NAMALWA (cell line): ENCODE measurements at regions not wholly inside any gene's neighbourhood (a gene's known extent, or its start where the extent isn't known, plus 50 kb on each side); places are given as distances from the start of the nearest gene placed in this dataset.

Experiments
- DNase-seq: peaks from one replicate; pipeline ENCODE4 v3.0.0-alpha.2; 2015; ENCODE audit warnings: low spot score

DNA sequence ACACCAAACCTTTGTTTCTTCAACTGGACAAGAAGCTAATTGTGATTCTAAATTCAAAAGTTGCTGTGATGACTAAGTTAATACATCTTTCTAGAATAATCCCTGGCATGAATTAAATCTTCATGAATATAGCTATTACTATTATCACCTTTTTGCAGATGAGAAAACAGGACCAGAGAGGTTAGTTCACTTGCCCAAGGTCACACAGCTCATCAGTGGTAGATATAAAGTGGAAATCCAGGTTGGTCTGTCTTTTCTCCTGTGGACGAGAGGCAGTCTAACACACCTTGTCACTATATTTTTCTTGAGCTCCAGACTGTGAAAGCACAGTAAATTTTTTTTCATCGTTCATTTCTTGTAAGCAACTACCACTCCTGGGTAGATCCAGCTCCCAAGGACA, 247.6 kb upstream of the LRTM1 start:
- DNase-seq: no peak

GRCh38 chr3:55174747-55175146, 246.9 kb upstream of the LRTM1 start:
- DNase-seq: no peak

- no peak for DNase-seq
These were observed 245.6 kb upstream of the LRTM1 start for GRCh38 chr3:55173504-55173903.

GRCh38 chr3:55172913-55173312, 245.1 kb upstream of the LRTM1 start:
- no peak for DNase-seq

GRCh38 chr3:55170444-55170843, 242.6 kb upstream of the LRTM1 start:
- DNase-seq: no peak

GRCh38 chr3:55169608-55170072, 241.8 kb upstream of the LRTM1 start:
- DNase-seq: no peak

DNA sequence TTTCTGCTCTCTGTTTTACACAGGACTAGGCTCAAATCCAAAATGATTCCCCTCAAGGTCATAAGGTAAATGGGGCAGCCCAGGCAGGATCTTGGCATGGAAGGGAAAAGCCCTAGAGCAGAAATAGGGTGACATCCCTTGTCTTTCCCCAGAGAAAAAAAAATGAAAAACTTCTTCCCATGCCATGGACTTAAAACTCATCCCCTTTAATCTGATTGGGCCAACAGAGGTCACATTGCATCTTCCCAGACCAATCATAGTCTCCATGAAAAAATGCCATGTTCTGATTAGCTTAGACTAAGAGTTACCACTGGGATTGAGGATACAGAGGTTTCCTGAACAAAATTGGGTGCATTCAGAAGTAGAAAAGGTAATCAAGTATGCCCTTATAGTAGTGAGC, 241.3 kb upstream of the LRTM1 start:
- no peak for DNase-seq

DNA sequence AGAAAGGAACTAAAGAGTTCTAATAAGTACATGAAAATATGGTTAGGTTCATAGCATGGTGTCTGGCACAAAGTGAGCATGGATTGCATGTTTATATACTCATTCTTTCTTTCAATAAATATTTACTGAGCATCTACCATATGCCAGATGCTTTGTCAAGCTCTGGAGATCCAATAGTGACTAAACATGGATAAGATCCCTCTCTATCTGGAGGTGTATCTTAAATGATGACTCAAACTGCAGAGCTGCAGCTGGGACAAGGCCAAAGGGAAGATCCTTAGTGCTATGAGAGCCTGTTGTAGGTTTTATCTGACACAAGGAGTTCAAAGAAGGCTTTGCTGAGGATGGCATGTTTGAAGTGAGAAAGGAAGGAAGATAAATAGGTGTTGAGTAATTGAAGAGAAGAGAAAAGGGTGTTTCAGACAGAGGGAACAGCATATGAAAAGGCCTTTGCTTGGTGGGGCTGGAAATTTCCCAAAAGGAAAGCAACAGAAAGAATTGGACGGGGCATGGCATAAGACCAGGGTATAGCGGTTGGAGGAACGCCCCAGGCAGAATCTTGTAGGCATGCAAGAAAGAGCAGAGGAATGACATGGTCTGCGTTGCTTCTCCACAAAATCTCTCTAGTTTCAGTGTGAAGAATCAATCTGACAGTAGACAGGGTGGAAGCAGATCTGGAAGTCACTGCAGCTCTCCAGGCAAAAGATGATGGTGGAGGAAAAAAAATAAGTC, 239.9 kb upstream of the LRTM1 start:
- DNase-seq: no peak

DNA sequence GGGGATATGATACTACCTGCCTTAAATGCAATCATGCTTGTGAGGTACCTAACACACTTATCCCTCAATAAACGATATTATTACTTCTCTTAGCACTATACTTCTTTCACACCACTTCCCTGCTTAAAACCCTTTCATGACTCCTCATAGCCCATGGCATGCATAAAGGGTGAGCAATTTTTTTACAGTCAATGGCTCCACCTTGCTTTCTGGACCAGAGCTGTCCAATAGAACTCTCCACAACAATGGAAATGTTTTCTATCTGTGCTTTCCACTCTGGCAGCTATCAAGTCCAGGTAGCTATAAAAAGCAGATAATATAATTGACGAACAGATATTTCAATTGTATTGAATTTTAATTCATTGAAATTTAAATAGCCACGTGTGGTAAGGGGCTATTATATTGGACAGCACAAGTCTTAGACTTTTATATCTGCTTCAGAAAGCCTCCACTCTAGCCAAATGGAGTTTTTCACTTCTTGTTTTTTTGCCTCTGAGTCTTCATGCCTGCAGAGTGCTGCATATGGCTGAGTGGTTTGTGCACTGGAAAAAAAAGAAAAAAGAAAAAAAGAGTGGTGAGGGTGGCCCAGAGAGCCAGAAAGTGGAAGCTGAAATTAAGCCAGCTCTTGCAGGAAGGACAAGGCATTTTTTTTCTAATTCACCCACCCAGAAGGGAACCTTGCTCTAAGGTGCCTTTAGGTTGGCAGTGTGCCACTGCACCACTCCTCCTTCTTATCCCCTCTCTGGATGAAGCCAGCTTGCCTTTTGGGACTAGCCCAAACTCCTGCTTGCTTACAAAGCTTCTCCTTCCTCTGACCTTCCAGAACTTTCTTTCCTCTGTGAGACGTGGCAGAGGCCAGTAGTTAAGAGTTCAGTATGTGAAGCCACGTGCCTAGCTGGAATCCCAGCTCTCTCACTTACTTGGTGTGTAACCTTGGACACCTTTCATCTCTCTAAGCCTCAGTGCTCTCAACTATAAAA, 239.0 kb upstream of the LRTM1 start:
- DNase-seq: no peak

- DNase-seq: no peak
These were observed 238.0 kb upstream of the LRTM1 start for GRCh38 chr3:55165704-55166405.

DNA sequence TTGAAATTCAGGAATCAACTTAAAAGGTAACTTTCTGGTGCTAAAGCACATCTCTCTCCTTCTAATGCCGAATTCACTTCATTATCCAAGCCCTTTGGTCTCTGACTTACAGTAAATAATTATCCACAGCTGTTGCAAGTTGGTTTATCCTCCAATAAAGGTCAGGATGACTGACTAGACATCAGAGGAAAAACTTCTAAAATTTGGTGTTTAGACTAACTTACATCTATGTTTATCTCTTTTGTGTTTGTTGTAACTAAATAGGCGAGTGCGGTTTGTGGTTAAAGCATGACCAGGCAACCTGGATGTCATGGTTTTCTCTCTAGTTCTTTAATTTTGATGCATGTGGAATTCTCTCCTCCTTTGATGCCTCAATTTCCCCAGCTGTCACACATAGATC, 237.4 kb upstream of the LRTM1 start:
- DNase-seq: no peak

GRCh38 chr3:55164876-55165275, 237.0 kb upstream of the LRTM1 start:
- DNase-seq: no peak

DNA sequence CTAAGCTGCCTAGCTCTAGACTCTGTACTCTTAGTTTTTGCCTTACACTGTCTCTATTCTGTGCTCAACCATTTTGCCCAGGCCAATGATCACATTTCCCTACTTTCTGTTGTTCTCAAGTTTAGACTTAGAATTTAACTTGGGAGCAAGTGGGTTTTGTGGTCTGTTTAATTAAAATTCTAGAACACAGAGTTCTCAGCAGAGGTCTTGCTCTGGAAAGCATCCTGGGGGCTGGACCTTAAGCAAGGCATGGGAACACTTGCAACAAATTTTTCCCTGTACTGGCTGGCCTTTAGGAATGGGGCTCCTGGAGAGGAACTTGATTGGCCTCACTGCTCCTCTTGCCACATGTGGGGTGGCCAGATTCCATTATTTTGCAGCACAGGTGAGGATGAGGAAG, 236.3 kb upstream of the LRTM1 start:
- no peak for DNase-seq

- no peak for DNase-seq
These were observed 235.6 kb upstream of the LRTM1 start for GRCh38 chr3:55163421-55163820.

- DNase-seq: no peak
These were observed 234.4 kb upstream of the LRTM1 start for GRCh38 chr3:55162031-55162795.

DNA sequence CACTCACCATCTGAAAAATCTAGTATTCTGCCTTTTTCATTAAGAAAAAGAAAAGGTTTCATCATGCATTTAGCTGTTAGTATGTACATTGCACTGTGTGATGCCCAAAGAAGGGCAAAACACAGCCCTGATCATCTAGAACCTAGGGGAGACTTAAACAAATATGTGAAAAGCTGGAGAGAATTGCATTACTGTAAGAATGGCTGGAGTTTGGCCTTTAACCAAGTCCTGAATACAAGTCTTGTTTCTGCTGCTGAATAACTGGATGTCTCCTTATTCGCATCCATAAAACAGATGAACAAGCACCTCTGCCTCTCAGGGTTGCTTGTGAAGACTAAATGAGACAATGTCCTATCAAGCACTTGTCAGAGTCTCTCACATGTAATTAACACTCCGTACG, 233.4 kb upstream of the LRTM1 start:
- no peak for DNase-seq

DNA sequence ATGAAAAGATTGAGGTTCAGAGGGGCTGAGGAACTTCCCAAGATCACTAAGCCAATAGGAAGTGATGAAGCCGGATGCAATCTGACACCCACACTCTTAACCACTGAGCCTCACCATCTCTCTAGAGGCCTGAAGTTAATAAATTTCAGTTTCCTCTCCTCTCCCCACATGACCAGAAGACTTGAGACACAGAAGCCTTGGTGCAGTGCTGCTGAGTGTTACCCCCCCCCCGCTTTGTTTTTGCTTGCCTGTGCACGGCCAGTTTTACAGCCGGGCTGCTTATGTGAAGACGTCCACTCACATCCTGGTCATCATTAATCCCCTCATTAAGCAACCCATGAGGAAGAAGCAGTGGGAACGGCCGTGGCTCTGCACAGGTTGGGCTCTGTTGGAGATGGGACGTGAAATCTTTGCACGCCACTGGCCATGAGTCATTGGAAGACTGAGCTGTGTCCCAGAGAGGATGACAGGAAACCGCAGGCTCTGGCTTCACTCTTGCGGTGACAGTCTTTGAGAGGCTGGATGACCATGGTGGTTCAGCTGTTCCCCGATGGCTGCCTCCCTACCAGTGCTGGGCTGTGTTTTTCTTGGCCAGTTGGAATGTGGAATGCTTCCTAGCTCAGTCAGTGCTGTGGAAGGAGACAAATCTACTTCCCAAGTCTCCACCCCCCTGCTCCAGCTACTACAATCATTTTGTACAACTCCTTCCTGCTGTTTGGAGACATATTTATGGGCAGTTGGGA, 232.6 kb upstream of the LRTM1 start:
- DNase-seq: no peak

DNA sequence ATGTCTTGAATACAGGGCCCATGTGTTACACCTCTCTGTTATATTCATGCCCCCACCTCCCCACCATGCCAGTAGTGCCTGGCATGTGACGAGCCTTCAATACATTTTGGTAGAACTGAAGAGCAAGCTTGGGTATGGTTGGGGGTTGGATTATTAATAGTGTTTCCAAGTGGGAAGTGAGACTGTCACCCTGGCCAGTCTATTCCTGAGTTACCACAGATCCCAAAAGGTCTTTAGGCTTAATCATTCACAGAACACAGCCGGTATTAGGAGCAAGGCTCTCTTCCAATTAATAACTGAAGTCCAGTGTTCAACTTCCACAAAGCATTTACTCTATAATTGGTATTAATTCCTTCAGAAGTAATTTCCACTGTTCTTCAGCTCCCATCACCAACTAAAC, 231.9 kb upstream of the LRTM1 start:
- DNase-seq: no peak

DNA sequence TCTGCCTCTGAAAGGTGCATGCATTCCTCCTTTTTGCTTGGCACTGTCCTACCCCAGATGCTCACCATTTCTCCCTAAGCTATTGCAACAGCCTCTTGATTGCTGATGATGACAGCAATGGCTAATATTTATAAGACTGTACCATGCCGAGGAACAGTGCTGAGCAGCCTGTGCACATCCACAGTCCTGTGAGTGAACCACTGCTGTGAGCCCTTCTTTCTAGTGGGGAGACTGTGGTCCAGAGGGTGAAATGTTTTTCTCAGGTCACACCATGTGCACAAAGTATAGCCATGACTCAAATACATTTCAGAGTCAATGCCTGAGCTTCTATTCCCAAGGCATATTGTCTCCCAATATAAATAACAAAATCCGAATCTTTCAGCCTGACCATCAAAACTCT, 231.2 kb upstream of the LRTM1 start:
- DNase-seq: no peak

DNA sequence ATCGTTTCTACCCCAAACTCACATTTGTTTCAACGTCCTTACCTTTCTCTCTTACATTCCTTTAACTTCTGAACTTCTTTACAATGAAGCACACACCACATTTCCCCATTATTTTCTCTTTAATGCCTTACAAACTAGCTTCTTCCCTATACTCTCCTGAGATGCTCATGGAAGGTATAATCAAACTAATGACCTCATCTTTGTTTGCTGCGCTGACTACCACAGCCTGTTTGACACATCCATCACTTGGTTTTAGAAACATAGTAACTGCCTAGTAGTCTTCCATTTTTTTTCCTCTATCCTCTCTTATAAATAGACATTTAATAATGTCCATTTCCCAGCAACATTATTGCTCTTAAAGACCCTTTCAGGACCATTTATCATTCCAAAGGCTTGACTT, 230.5 kb upstream of the LRTM1 start:
- DNase-seq: no peak

GRCh38 chr3:55157731-55158130, 229.9 kb upstream of the LRTM1 start:
- DNase-seq: no peak
